Esophagus squamous epithelium (tissue), 5 donors: ENCODE measurements at regions not wholly inside any gene's neighbourhood (a gene's known extent, or its start where the extent isn't known, plus 50 kb on each side); places are given as distances from the start of the nearest gene placed in this dataset.

Experiments
- DNase-seq: peaks from one replicate; lab custom pipeline; 2025; lab: John Stamatoyannopoulos, UW
- H3K27ac ChIP-seq, 4 donors: fragments of 200-600 bp; sonication (generic); one replicate each; pipeline ENCODE4 v1.5.1; 2016 to 2019; ENCODE audit warnings: mild to moderate bottlenecking in 1 of 4
- H3K27me3 ChIP-seq, 4 donors: fragments of 200-600 bp; sonication (generic); 1 replicate in 3 of 4; 2 replicates in 1 of 4; pipeline versions ENCODE4 v1.5.1 to v1.6.0; 2017 to 2021; ENCODE audit warnings: antibody characterized with exemption in 1 of 4
- H3K36me3 ChIP-seq, 3 donors: fragments of 200-600 bp; sonication (generic); one replicate each; pipeline ENCODE4 v1.5.1; 2016 to 2019
- H3K4me1 ChIP-seq, 3 donors: fragments of 200-600 bp; sonication (generic); one replicate each; pipeline ENCODE4 v1.5.1; 2017 to 2019
- H3K4me3 ChIP-seq, 4 donors: fragments of 200-600 bp; sonication (generic); 1 replicate in 3 of 4; 2 replicates in 1 of 4; pipeline ENCODE4 v1.5.1; 2016 to 2019; ENCODE audit warnings: mild to moderate bottlenecking in 2 of 4, moderate library complexity in 1 of 4
- H3K9me3 ChIP-seq, 3 donors: fragments of 200-600 bp; sonication (generic); one replicate each; pipeline ENCODE4 v1.5.1; 2016 to 2019
- CTCF ChIP-seq, 6 experiments: fragments of 450-650 bp in 4 of 6; fragments of 200-600 bp in 2 of 6; sonication (generic) in 2 of 6; IDR thresholded peaks; one replicate each; pipeline ENCODE4 v1.5.1; 2016 to 2019; ENCODE audit warnings: antibody characterized with exemption in 6 of 6, mild to moderate bottlenecking in 4 of 6, moderate library complexity in 4 of 6
- POLR2A ChIP-seq, 4 donors: fragments of 450-650 bp; IDR thresholded peaks; one replicate each; pipeline ENCODE4 v1.6.1; 2017; ENCODE audit warnings: antibody characterized with exemption in 4 of 4, mild to moderate bottlenecking in 4 of 4, moderate library complexity in 3 of 4
- WGBS, 2 donors: methylation state at CpG; one replicate each; pipeline ENCODE4 v1.1.5; 2018; 5-methylcytosine and 5-hydroxymethylcytosine counted together
- intact Hi-C: fragments of 100-400 bp; cut with DNase I; formaldehyde crosslinking; loops from one replicate; pipeline ENCODE4 v1.15.0; 2022
- donor health status: DM: yes; HTN: yes; CAD: no.

GRCh38 chr14:43938588-43939281 lies 568.3 kb downstream of the FSCB start:
- no peak for DNase-seq

GRCh38 chr14:43937001-43937400 lies 570.1 kb downstream of the FSCB start:
- no peaks in the 10 kb centered on the region for H3K36me3 ChIP-seq
- DNase-seq: no peak
- H3K4me1 ChIP-seq: no peaks in the 10 kb centered on the region
- no peaks in the 10 kb centered on the region for H3K9me3 ChIP-seq
- WGBS, 2 donors: 83% methylated on average over 1 of the region's 2 CpGs; no CpG with 5 or more reads in 1 of the 2 donors
- H3K27ac ChIP-seq: no peak overlapping the region
- TF ChIP-seq CTCF (IDR thresholded peaks at IDR 0.05) (no peak), POLR2A (IDR thresholded peaks at IDR 0.05) (no peak)
- intact Hi-C loops: no loop called here
- no peaks in the 10 kb centered on the region for H3K27me3 ChIP-seq
- no peak overlapping the region for H3K4me3 ChIP-seq

More at GRCh38 chr14:43938588-43939281, 568.3 kb downstream of the FSCB start:
- peaks cover 0 to 4% (median 0%) of the 10 kb centered on the region in 3 donors for H3K9me3 ChIP-seq
- H3K27me3 ChIP-seq: no peaks in the 10 kb centered on the region
- intact Hi-C loops: no loop called here
- TF ChIP-seq CTCF (IDR thresholded peaks at IDR 0.05) (no peak), POLR2A (IDR thresholded peaks at IDR 0.05) (no peak)
- 78 to 92% methylated on average over 17 to 19 of the region's 25 CpGs for WGBS, 2 donors
- no peaks in the 10 kb centered on the region for H3K4me1 ChIP-seq
- no peaks in the 10 kb centered on the region for H3K36me3 ChIP-seq
- H3K27ac ChIP-seq: no peak overlapping the region
- no peak overlapping the region for H3K4me3 ChIP-seq

- Histone ChIP-seq H3K4me1 (no peaks in the 10 kb centered on the region), H3K27ac (no peak overlapping the region), H3K36me3 (no peaks in the 10 kb centered on the region), H3K27me3 (no peaks in the 10 kb centered on the region), H3K9me3 (no peaks in the 10 kb centered on the region), H3K4me3 (no peak overlapping the region)
- intact Hi-C loops: no loop called here
- 18 to 58% methylated on average over 1 of the region's 1 CpG for WGBS, 2 donors
- DNase-seq: no peak
- TF ChIP-seq CTCF (IDR thresholded peaks at IDR 0.05) (no peak), POLR2A (IDR thresholded peaks at IDR 0.05) (no peak)
Measured at GRCh38 chr14:43934102-43934501, 573.0 kb downstream of the FSCB start.

GRCh38 chr14:43914041-43914693 lies 592.9 kb downstream of the FSCB start:
- Histone ChIP-seq H3K9me3 (no peaks in the 10 kb centered on the region), H3K4me1 (no peaks in the 10 kb centered on the region), H3K36me3 (no peaks in the 10 kb centered on the region), H3K27me3 (no peaks in the 10 kb centered on the region), H3K27ac (no peak overlapping the region), H3K4me3 (no peak overlapping the region)
- intact Hi-C loops: no loop called here
- WGBS, 2 donors: 64 to 83% methylated on average over 3 of the region's 4 CpGs
- TF ChIP-seq CTCF (IDR thresholded peaks at IDR 0.05) (no peak), POLR2A (IDR thresholded peaks at IDR 0.05) (no peak)
- no peak for DNase-seq

GRCh38 chr14:43903209-43903608 lies 603.9 kb downstream of the FSCB start:
- 63 to 85% methylated on average over 1 of the region's 1 CpG for WGBS, 2 donors
- Histone ChIP-seq H3K36me3 (no peaks in the 10 kb centered on the region), H3K27ac (no peak overlapping the region), H3K4me3 (no peak overlapping the region), H3K27me3 (no peaks in the 10 kb centered on the region), H3K9me3 (no peaks in the 10 kb centered on the region), H3K4me1 (no peaks in the 10 kb centered on the region)
- TF ChIP-seq POLR2A (IDR thresholded peaks at IDR 0.05) (no peak), CTCF (IDR thresholded peaks at IDR 0.05) (no peak)
- DNase-seq: no peak
- intact Hi-C loops: no loop called here
